A673 (cell line): ENCODE measurements at regions not wholly inside any gene's neighbourhood (a gene's known extent, or its start where the extent isn't known, plus 50 kb on each side); places are given as distances from the start of the nearest gene placed in this dataset.

Source experiments
- BruUV-seq: library from RNA; stranded (reverse); fragments of 400-500 nt; replicated peaks from 2 replicates; lab custom pipeline; 2021; lab: Mats Ljungman, UMichigan
- CTCF ChIA-PET: fragments of 300-600 bp; sonication (Branson Sonifier 250); formaldehyde crosslinking; loops from one replicate; lab custom pipeline; 2022; ENCODE audit warnings: antibody characterized with exemption; lab: Charles Lee
- POLR2A ChIA-PET: fragments of 300-600 bp; sonication (Branson Sonifier 250); formaldehyde crosslinking; loops from one replicate; lab custom pipeline; 2022; ENCODE audit warnings: antibody characterized with exemption; ENCODE audit not compliant: low non-redundant PET; lab: Charles Lee
- DNase-seq: peaks from one replicate; pipeline ENCODE4 v3.0.0-alpha.2; 2015; ENCODE audit warnings: low spot score
- H3K27ac ChIP-seq: fragments of 200-600 bp; sonication (generic); 2 replicates; pipeline ENCODE4 v1.5.1; 2016; ENCODE audit warnings: mixed run types, low read depth, mild to moderate bottlenecking, mixed read lengths, antibody characterized with exemption, low read length; ENCODE audit not compliant: poor library complexity, severe bottlenecking
- H3K27me3 ChIP-seq: fragments of 200-600 bp; sonication (generic); replicated peaks from 2 replicates; pipeline ENCODE4 v1.6.1; 2017; ENCODE audit warnings: mixed run types, low read depth, mild to moderate bottlenecking, mixed read lengths, antibody characterized with exemption, low read length; ENCODE audit not compliant: insufficient read depth, poor library complexity
- H3K36me3 ChIP-seq: fragments of 200-600 bp; sonication (generic); 2 replicates; pipeline ENCODE4 v1.6.1; 2016; ENCODE audit warnings: mixed run types, mild to moderate bottlenecking, mixed read lengths, antibody characterized with exemption, low read length; ENCODE audit not compliant: insufficient read depth, poor library complexity, severe bottlenecking
- H3K4me1 ChIP-seq: fragments of 200-600 bp; sonication (generic); 2 replicates; pipeline ENCODE4 v1.6.1; 2017; ENCODE audit warnings: mixed run types, mild to moderate bottlenecking, mixed read lengths, antibody characterized with exemption, low read length; ENCODE audit not compliant: insufficient read depth, poor library complexity, severe bottlenecking
- H3K4me3 ChIP-seq: fragments of 200-600 bp; sonication (generic); 2 replicates; pipeline ENCODE4 v1.5.1; 2016; ENCODE audit warnings: low read depth, mixed run types, mild to moderate bottlenecking, mixed read lengths, low read length; ENCODE audit not compliant: poor library complexity, severe bottlenecking
- H3K9me3 ChIP-seq: fragments of 200-600 bp; sonication (generic); 2 replicates; pipeline ENCODE4 v1.6.1; 2016; ENCODE audit warnings: mixed run types, low read depth, mild to moderate bottlenecking, mixed read lengths, antibody characterized with exemption, low read length; ENCODE audit not compliant: poor library complexity, severe bottlenecking
- EZH2 ChIP-seq: fragments of 200-600 bp; sonication (generic); IDR thresholded peaks from 2 replicates; pipeline ENCODE4 v1.6.1; 2017; ENCODE audit warnings: borderline replicate concordance, low read depth, mild to moderate bottlenecking, mixed read lengths, antibody characterized with exemption, low read length; ENCODE audit not compliant: poor library complexity, severe bottlenecking
- intact Hi-C: fragments of 100-400 bp; cut with micrococcal nuclease; formaldehyde crosslinking; loops from one replicate; pipeline ENCODE4 v1.10.0; 2022; ENCODE audit not compliant: unreplicated experiment
- TF ChIP-seq, protein P1 (sequence below): fragments of 300-800, 200-600 bp; sonication (generic); conservative IDR thresholded peaks from 2 replicates; pipeline ENCODE4 v1.5.1; 2017; ENCODE audit warnings: low read depth, mild to moderate bottlenecking, antibody characterized with exemption, low read length, moderate library complexity, mixed read lengths

DNA sequence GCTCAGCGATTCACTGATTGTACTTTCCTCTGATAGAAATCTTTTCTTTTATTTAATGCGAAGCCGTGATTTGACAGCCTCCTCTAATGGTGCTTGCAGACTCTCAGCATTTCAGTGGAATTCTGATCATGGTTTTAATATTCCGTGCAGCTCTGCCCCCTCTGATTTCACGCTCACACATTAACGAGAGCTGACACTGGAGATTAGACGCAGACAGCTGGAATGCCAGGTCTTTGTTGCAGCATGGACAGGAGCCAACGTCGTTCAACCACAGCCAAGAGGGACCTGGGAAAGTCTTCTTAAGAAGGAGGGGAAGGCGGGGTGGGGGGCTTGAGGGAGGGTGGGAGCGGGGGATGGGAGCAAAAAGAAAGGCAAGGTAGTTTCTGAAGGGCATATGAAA is 186.4 kb downstream of the BLID start:
- Histone ChIP-seq H3K36me3 (no peaks in the 10 kb centered on the region), H3K9me3 (no peaks in the 10 kb centered on the region), H3K27ac (peak overlapping the region; percentile 79), H3K4me1 (peaks cover 28% of the 10 kb centered on the region), H3K27me3 (no peaks in the 10 kb centered on the region), H3K4me3 (peak overlapping the region; percentile 38)
- TF ChIP-seq, protein P1, sequence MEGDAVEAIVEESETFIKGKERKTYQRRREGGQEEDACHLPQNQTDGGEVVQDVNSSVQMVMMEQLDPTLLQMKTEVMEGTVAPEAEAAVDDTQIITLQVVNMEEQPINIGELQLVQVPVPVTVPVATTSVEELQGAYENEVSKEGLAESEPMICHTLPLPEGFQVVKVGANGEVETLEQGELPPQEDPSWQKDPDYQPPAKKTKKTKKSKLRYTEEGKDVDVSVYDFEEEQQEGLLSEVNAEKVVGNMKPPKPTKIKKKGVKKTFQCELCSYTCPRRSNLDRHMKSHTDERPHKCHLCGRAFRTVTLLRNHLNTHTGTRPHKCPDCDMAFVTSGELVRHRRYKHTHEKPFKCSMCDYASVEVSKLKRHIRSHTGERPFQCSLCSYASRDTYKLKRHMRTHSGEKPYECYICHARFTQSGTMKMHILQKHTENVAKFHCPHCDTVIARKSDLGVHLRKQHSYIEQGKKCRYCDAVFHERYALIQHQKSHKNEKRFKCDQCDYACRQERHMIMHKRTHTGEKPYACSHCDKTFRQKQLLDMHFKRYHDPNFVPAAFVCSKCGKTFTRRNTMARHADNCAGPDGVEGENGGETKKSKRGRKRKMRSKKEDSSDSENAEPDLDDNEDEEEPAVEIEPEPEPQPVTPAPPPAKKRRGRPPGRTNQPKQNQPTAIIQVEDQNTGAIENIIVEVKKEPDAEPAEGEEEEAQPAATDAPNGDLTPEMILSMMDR: no peak
- TF ChIP-seq EZH2: no peak
- no TSS peak for BruUV-seq
- intact Hi-C loops: loop anchor here (5.0 kb wide), 1 partner anchor 173 kb away; no protein-coding TSS in a partner anchor
- DNase-seq: peak; percentile 96
- ChIA-PET CTCF (no interaction called here), POLR2A (interaction anchor here (0.7 kb wide), 1 partner anchor 59 kb away, joined by 3 read pairs; no protein-coding TSS in a partner anchor)

DNA sequence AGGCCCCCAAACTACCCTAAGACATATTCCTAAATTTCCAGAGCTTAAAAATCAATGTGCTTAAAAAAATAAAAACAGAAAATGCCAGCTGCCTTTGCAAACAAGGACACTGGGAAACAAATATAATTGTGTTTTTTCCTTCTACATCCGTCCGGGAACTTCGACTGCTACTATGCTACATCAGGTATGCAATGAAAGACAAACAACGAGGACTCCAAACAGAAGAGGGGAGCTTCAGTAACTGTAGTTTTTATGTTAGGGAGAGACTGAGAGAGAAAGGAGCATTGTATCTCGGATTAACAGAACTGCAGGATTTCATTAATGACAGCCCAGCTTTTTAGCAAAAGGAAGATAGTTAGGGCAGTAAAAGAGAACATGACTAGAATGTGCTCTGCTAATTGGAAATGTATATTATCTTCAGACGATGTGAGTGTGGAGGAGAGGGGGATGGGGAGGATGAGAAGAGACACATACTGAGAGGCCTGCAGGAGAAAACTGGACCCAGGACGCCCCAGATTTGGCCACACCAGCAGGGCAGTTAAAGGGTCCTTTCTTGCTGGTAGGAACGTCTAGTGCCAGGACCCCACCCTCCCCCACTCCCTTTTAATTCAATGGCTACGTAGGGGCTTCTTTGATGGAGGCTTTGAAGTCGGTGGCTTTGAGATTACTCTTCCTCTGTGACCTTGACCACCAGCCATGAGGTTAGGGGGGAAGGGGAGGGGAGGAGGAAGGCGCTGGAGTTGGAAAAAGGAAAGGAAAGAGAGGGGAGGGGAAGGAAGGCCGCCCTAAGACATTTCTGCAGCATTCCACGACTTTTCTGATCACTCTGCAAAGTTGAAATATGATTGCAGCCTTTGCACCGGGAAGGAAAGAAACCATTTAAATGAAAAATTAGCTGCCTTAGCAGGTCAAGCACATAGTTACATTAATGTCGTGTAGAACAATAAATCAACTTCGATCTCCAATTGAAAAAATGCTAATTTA is 187.1 kb downstream of the BLID start:
- no peaks in the 10 kb centered on the region for H3K27me3 ChIP-seq
- intact Hi-C loops: loop anchor here (5.0 kb wide), 1 partner anchor 173 kb away; no protein-coding TSS in a partner anchor
- H3K27ac ChIP-seq: peak overlapping the region; percentile 79
- H3K4me1 ChIP-seq: peaks cover 28% of the 10 kb centered on the region
- no peaks in the 10 kb centered on the region for H3K36me3 ChIP-seq
- ChIA-PET CTCF (no interaction called here), POLR2A (interaction anchor here (0.7 kb wide), 1 partner anchor 60 kb away, joined by 3 read pairs; no protein-coding TSS in a partner anchor)
- TSS peak; percentile 69 for BruUV-seq
- no peaks in the 10 kb centered on the region for H3K9me3 ChIP-seq
- TF ChIP-seq, protein P1: no peak
- no peak for TF ChIP-seq EZH2
- peak overlapping the region; percentile 38 for H3K4me3 ChIP-seq
- peak; percentile 22 for DNase-seq

DNA sequence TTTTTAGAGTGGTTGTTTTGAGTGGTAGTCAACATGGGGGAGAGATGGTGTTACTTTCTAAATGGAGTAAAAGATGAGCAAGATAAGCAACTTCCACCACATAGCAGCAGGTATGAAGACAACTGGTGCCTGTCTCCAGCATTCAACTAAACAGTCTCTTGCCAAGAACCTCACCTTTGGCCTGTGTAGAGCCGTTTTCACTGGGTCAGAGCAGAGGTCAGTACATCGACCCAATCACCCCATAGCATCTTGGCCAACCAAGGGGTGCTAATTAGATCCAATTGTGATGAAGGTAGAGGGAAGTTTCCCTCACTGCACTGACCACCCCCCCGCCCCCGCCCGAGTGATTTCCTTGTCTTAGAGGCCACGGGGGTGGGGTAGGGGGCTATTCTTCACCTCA is 188.2 kb downstream of the BLID start:
- H3K9me3 ChIP-seq: no peaks in the 10 kb centered on the region
- H3K4me3 ChIP-seq: no peak overlapping the region
- POLR2A ChIA-PET: no interaction called here
- no peaks in the 10 kb centered on the region for H3K27me3 ChIP-seq
- DNase-seq: no peak
- CTCF ChIA-PET: no interaction called here
- intact Hi-C loops: loop anchor here (5.0 kb wide), 1 partner anchor 175 kb away; no protein-coding TSS in a partner anchor
- H3K4me1 ChIP-seq: peaks cover 28% of the 10 kb centered on the region
- no peaks in the 10 kb centered on the region for H3K36me3 ChIP-seq
- no peak for TF ChIP-seq EZH2
- TF ChIP-seq, protein P1: no peak
- no TSS peak for BruUV-seq
- H3K27ac ChIP-seq: no peak overlapping the region
